IMR-90 (cell line): ENCODE measurements at regions not wholly inside any gene's neighbourhood (a gene's known extent, or its start where the extent isn't known, plus 50 kb on each side); places are given as distances from the start of the nearest gene placed in this dataset.

Experiments used
- ATAC-seq: fragments of 200-7000 bp; cut with Tn5 transposase; 2 replicates; pipeline ENCODE4 v1.9.1; 2020; ENCODE audit warnings: low read depth, mild to moderate bottlenecking, moderate library complexity
- BruUV-seq: library from RNA; stranded (reverse); fragments of 400-500 nt; replicated peaks from 2 replicates; lab custom pipeline; 2021; lab: Mats Ljungman, UMichigan
- CTCF ChIA-PET: fragments of 300-600 bp; formaldehyde crosslinking; extraction: SDS; loops from one replicate; lab custom pipeline; 2021; ENCODE audit warnings: antibody characterized with exemption; lab: Yijun Ruan, JAX
- POLR2A ChIA-PET: fragments of 300-600 bp; sonication (Branson Sonifier 250); formaldehyde crosslinking; loops from one replicate; lab custom pipeline; 2022; ENCODE audit warnings: antibody characterized with exemption; ENCODE audit not compliant: unreplicated experiment; lab: Charles Lee
- DNase-seq: peaks from one replicate; pipeline ENCODE4 v3.0.0; 2013
- H2AFZ ChIP-seq: replicated peaks from 2 replicates; pipeline ENCODE3; 2013; ENCODE audit warnings: low read length, mild to moderate bottlenecking; ENCODE audit not compliant: poor library complexity
- H2AK5ac ChIP-seq: 2 replicates; pipeline ENCODE4 v1.6.1; 2013; ENCODE audit warnings: low read depth, low read length, inconsistent platforms
- H2AK9ac ChIP-seq: replicated peaks from 2 replicates; pipeline ENCODE3; 2013; ENCODE audit warnings: mild to moderate bottlenecking, low read depth, low read length, moderate library complexity; ENCODE audit not compliant: poor library complexity
- H2BK120ac ChIP-seq: 2 replicates; pipeline ENCODE4 v1.6.1; 2013; ENCODE audit warnings: low read depth, low read length, inconsistent platforms
- H2BK15ac ChIP-seq: 3 replicates; pipeline ENCODE4 v1.6.1; 2013; ENCODE audit warnings: low read depth, low read length, inconsistent platforms
- H2BK20ac ChIP-seq: 2 replicates; pipeline ENCODE4 v1.6.1; 2013; ENCODE audit warnings: low read depth, mild to moderate bottlenecking, inconsistent platforms, low read length, moderate library complexity
- H2BK5ac ChIP-seq: 2 replicates; pipeline ENCODE4 v1.6.1; 2013; ENCODE audit warnings: mild to moderate bottlenecking, low read depth, low read length, inconsistent platforms; ENCODE audit not compliant: poor library complexity, severe bottlenecking
- H3K14ac ChIP-seq: replicated peaks from 2 replicates; pipeline ENCODE4 v1.6.1; 2013; ENCODE audit warnings: low read depth, low read length, inconsistent platforms
- H3K18ac ChIP-seq: 2 replicates; pipeline ENCODE4 v1.6.1; 2013; ENCODE audit warnings: low read depth, low read length, control low read depth
- H3K23ac ChIP-seq: 2 replicates; pipeline ENCODE4 v1.6.1; 2013; ENCODE audit warnings: low read depth, low read length, inconsistent platforms
- H3K27ac ChIP-seq: 2 replicates; pipeline ENCODE4 v1.5.1; 2013; ENCODE audit warnings: mild to moderate bottlenecking, control low read depth, low read length; ENCODE audit not compliant: insufficient read depth
- H3K27me3 ChIP-seq: 2 replicates; pipeline ENCODE4 v1.6.1; 2013; ENCODE audit warnings: low read length; ENCODE audit not compliant: control insufficient read depth, insufficient read depth
- H3K36me3 ChIP-seq: 2 replicates; pipeline ENCODE4 v1.6.1; 2013; ENCODE audit warnings: low read length, mixed read lengths; ENCODE audit not compliant: control insufficient read depth, insufficient read depth
- H3K4ac ChIP-seq: 2 replicates; pipeline ENCODE4 v1.6.1; 2013; ENCODE audit warnings: low read depth, low read length, inconsistent platforms
- H3K4me1 ChIP-seq: 2 replicates; pipeline ENCODE4 v1.6.1; 2013; ENCODE audit warnings: low read length, mixed read lengths; ENCODE audit not compliant: control insufficient read depth, insufficient read depth
- H3K4me2 ChIP-seq: 2 replicates; pipeline ENCODE4 v1.6.1; 2013; ENCODE audit warnings: low read depth, mild to moderate bottlenecking, control low read depth, low read length, moderate library complexity
- H3K4me3 ChIP-seq: 2 replicates; pipeline ENCODE4 v1.5.1; 2013; ENCODE audit warnings: low read depth, mild to moderate bottlenecking, control low read depth, low read length, moderate library complexity; ENCODE audit not compliant: insufficient read depth
- H3K56ac ChIP-seq: 2 replicates; pipeline ENCODE4 v1.6.1; 2013; ENCODE audit warnings: low read length, inconsistent platforms; ENCODE audit not compliant: insufficient read depth; ENCODE audit errors: extremely low read depth
- H3K79me1 ChIP-seq, 2 experiments: 2 replicates each; pipeline ENCODE4 v1.6.1; 2013; ENCODE audit warnings: low read length in 2 of 2, inconsistent platforms in 1 of 2, low read depth in 1 of 2
- H3K9ac ChIP-seq: 2 replicates; pipeline ENCODE4 v1.6.1; 2013; ENCODE audit warnings: low read depth, low read length, control low read depth
- H3K9me1 ChIP-seq: 2 replicates; pipeline ENCODE4 v1.6.1; 2013; ENCODE audit warnings: low read length, inconsistent platforms; ENCODE audit not compliant: insufficient read depth
- H3K9me3 ChIP-seq: 2 replicates; pipeline ENCODE4 v1.6.1; 2013; ENCODE audit warnings: low read length; ENCODE audit not compliant: control insufficient read depth, insufficient read depth
- H4K20me1 ChIP-seq: 2 replicates; pipeline ENCODE4 v1.6.1; 2013; ENCODE audit warnings: low read length, inconsistent platforms; ENCODE audit not compliant: insufficient read depth
- H4K5ac ChIP-seq: 2 replicates; pipeline ENCODE4 v1.6.1; 2013; ENCODE audit warnings: mild to moderate bottlenecking, low read depth, low read length, control low read depth
- H4K8ac ChIP-seq, 2 experiments: 2 replicates each; pipeline ENCODE4 v1.6.1; 2013; ENCODE audit warnings: low read depth in 2 of 2, low read length in 2 of 2, control low read depth in 1 of 2, inconsistent platforms in 1 of 2
- H4K91ac ChIP-seq: 2 replicates; pipeline ENCODE4 v1.6.1; 2013; ENCODE audit warnings: low read depth, low read length, inconsistent platforms; ENCODE audit not compliant: insufficient read depth
- BHLHE40 ChIP-seq: fragments of 150-350 bp; IDR thresholded peaks from 2 replicates; pipeline ENCODE4 v1.6.1; 2016; ENCODE audit warnings: mild to moderate bottlenecking, low read depth, low read length
- CEBPB ChIP-seq: IDR thresholded peaks from 2 replicates; pipeline ENCODE4 v1.6.1; 2012; ENCODE audit warnings: low read depth, low read length, improper control_type of control experiment
- ELK1 ChIP-seq: fragments of 150-350 bp; IDR thresholded peaks from 2 replicates; pipeline ENCODE4 v1.6.1; 2016; ENCODE audit warnings: low read depth, mild to moderate bottlenecking, low read length, moderate library complexity, borderline replicate concordance
- MAFK ChIP-seq: IDR thresholded peaks from 2 replicates; pipeline ENCODE4 v1.6.1; 2012; ENCODE audit warnings: low read depth, low read length, improper control_type of control experiment
- MAZ ChIP-seq: IDR thresholded peaks from 2 replicates; pipeline ENCODE4 v1.6.1; 2012; ENCODE audit warnings: low read depth, mild to moderate bottlenecking, low read length, improper control_type of control experiment, moderate library complexity, borderline replicate concordance
- POLR2A ChIP-seq: IDR thresholded peaks from 2 replicates; pipeline ENCODE4 v1.6.1; 2012; ENCODE audit warnings: mild to moderate bottlenecking, low read depth, low read length
- RCOR1 ChIP-seq: IDR thresholded peaks from 2 replicates; pipeline ENCODE4 v1.6.1; 2012; ENCODE audit warnings: mild to moderate bottlenecking, low read length, improper control_type of control experiment; ENCODE audit not compliant: insufficient replicate concordance
- WGBS, 2 experiments: methylation state at CpG; one replicate each; pipeline versions ENCODE4 v1.1.5 to v1.1.7; 2013; ENCODE audit warnings: missing lambda C conversion rate in 2 of 2; ENCODE audit not compliant: insufficient read length in 1 of 2; ENCODE audit errors: extremely low coverage in 2 of 2; 5-methylcytosine and 5-hydroxymethylcytosine counted together
- dilution Hi-C: fragments of 300-500 bp; cut with HindIII; formaldehyde crosslinking; loops from one replicate; pipeline ENCODE4 v1.14.3; 2018; ENCODE audit warnings: low sequenced_read_pairs; ENCODE audit not compliant: unreplicated experiment
- in situ Hi-C: fragments of 300-500 bp; cut with MboI; formaldehyde crosslinking; loops from 3 replicates; pipeline ENCODE4 v1.14.3; 2019; ENCODE audit warnings: low sequenced_read_pairs, inconsistent platforms, mixed read lengths
- intact Hi-C: fragments of 100-400 bp; cut with micrococcal nuclease; formaldehyde crosslinking; loops from 2 replicates; pipeline ENCODE4 v1.10.0; 2022

- Histone ChIP-seq H4K91ac (no peak overlapping the region), H4K8ac (no peak overlapping the region), H3K4me2 (no peak overlapping the region), H3K27me3 (no peaks in the 10 kb centered on the region), H3K36me3 (no peaks in the 10 kb centered on the region), H2AK5ac (no peak overlapping the region), H2AFZ (no peak overlapping the region), H2BK15ac (no peak overlapping the region), H2BK5ac (no peak overlapping the region), H4K5ac (no peak overlapping the region), H3K56ac (no peak overlapping the region), H3K27ac (no peak overlapping the region), H4K20me1 (no peaks in the 10 kb centered on the region), H3K9me1 (no peaks in the 10 kb centered on the region), H2AK9ac (no peak overlapping the region), H3K4me3 (no peak overlapping the region), H2BK120ac (no peak overlapping the region), H3K4me1 (no peaks in the 10 kb centered on the region), H3K18ac (no peak overlapping the region), H3K14ac (no peak overlapping the region), H3K9ac (no peak overlapping the region), H3K23ac (no peak overlapping the region), H3K79me1 (no peaks in the 10 kb centered on the region), H3K4ac (no peak overlapping the region), H3K9me3 (no peaks in the 10 kb centered on the region), H2BK20ac (no peak overlapping the region)
- CTCF ChIA-PET: interaction anchor here (0.6 kb wide), 1 partner anchor 12 kb away, joined by 3 read pairs; no protein-coding TSS in a partner anchor
- POLR2A ChIA-PET: no interaction called here
- DNase-seq: no peak
- WGBS, 2 experiments: no CpG with 5 or more reads among the region's 1 CpG
- intact Hi-C loops: no loop called here
- TF ChIP-seq MAFK (no peak), CEBPB (no peak), MAZ (no peak), RCOR1 (no peak), BHLHE40 (no peak), ELK1 (no peak), POLR2A (no peak)
- BruUV-seq: no TSS peak
- no peak for ATAC-seq
- in situ Hi-C loops: no loop called here
- dilution Hi-C loops: no loop called here
Measured at GRCh38 chr3:154926721-154927120, 153.4 kb upstream of the MME start.
